IPS DF 19.7 (cell line): ENCODE measurements at regions not wholly inside any gene's neighbourhood (a gene's known extent, or its start where the extent isn't known, plus 50 kb on each side); places are given as distances from the start of the nearest gene placed in this dataset.

Experiments used
- DNase-seq: peaks from one replicate; pipeline ENCODE4 v3.0.0-alpha.2; 2013; ENCODE audit warnings: low read depth, low spot score

GRCh38 chr22:22395245-22395644 is 113.3 kb downstream of the ZNF280B start:
- no peak for DNase-seq

DNA sequence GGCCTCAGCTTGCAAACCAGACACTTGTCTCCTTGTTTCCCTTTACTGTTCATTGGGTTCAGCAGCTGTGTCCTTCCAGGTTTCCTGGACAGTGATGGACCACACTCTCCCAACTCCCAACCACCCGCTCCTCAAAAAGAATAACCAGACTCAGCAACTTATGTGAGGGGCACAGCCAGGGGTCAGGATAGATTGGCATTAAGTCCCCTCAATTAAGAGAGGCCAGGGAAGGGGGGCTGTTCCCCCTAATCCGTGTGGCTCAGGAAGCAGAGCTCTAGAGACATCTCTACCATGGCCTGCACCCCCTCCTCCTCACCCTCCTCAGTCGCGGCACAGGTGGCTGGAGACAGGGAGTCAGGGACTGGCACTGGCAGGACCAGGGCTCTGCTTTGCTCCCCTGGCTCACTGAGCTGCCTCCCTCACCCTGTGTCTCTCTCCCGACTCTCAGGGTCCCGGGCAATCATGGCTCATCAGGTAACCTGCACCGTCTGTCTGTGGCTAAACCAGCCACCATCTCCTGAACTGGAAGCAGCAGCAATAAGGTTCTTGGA is 111.7 kb downstream of the ZNF280B start:
- no peak for DNase-seq

GRCh38 chr22:22397292-22397870 is 111.2 kb downstream of the ZNF280B start:
- DNase-seq = no peak

GRCh38 chr22:22397875-22398524 is 110.5 kb downstream of the ZNF280B start:
- no peak for DNase-seq

DNA sequence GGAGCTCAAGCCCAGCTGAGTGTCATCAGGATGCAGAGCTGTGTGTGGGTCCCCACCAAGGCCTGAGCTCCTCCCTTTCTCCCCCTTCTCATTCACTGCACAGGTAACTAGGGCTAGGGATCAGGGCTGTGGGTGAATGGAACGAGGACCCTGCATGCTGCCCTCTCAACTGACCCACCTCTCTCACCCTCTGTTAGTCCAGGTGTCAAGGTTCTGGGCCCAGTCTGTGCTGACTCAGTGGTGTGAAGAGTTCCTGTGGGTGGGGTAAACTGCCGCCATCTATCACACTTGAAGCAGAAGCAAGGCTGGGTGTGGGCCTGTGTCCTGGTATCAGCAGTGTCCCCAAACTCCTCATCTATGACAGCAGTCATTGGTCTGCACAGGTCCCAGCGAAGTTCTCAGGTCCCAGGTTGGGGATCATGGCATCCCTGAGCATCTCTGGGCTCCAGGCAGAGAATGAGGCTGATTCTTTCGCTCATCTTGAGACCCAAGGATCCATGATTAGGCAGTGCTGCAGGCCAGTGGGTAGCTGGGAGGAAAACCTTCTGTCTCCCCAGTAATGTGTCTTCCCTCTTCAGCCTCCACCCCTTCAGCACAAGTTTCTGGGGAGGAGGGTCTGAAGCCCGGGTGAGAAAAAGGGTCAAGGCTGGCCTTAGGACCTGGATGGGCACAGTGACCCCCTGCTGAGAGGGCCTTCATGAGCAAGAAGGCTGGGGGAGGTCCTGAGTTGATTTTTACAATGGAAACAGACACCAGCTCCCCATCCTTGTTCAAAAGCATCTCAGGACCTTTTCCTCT is 109.8 kb downstream of the ZNF280B start:
- DNase-seq = no peak

GRCh38 chr22:22400099-22400498 is 108.4 kb downstream of the ZNF280B start:
- DNase-seq = no peak

- no peak for DNase-seq
Observed at GRCh38 chr22:22400964-22401363, 107.6 kb downstream of the ZNF280B start.

GRCh38 chr22:22401381-22401780 is 107.2 kb downstream of the ZNF280B start:
- DNase-seq = no peak

GRCh38 chr22:22403306-22403705 is 105.2 kb downstream of the ZNF280B start:
- DNase-seq = no peak

DNA sequence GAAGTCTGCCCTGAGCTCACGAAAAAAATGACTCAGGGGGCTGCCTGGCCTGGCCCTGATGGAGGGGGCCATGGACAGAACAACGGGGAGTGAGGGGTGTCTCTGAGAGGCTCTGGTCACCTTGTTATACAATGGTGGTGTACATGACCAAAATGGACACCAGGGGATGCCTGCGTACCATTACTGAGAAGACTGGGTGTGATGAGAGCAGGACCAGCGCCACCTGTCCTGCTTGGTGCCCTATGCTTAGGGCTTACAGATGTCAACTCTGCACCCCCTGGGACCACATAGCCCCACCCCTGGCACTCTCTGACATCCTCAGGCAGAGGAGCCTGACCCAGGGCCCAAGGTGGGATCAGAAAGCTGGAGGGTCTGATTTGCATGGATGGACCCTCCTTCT is 104.8 kb downstream of the ZNF280B start:
- DNase-seq = no peak

DNA sequence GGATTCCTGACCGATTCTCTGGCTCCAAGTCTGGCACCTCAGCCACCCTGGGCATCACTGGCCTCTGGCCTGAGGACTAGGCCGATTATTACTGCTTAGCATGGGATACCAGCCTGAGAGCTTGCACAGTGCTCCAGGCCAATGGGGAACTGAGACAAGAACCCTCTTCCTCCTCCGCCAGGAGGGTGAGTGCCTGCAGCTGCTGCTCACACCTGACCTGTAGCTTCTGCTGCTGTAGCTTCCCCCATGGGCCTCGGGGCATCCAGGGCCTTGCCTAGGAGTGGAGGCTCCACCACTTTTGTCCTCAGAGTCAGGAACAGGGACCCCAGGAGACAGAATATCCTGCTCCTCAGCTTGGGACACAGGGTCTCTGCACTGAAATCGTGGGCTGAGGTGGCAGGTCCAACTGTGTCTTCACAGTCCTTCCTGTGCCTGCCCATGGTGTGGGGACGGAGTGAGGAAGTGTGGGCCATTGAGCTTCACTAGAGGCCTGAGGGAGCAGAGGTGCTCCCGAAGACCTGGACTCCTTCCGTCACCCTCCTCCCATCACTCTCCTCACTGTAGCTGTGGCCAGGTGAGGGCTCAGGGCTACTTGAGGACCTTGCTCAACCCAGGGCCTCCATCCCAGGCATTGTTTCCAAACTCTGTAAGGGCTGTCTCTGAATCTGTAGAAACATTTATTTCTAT is 103.8 kb downstream of the ZNF280B start:
- DNase-seq = no peak

GRCh38 chr22:22406445-22407027 is 102.0 kb downstream of the ZNF280B start:
- no peak for DNase-seq

- no peak for DNase-seq
Observed at GRCh38 chr22:22407061-22407460, 101.5 kb downstream of the ZNF280B start.

DNA sequence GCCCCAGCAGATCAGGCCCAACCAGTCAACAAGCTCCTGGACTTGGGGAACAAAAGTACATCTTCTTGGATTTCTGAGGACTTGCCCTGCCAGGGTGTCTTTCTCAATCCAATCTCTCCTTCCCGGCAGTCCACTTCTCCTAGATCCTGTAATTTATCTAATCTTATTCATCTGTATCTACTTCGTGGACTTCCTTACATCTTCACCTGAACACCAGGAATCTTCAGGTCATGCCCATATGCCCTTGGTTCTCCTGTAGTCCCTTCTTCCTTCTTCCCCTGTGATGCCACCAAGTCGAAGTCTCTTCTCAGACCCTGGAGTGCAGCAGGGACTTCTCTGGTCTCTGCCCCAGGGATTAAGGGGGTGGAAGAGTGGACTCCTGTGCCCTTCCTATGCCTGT is 100.3 kb downstream of the ZNF280B start:
- DNase-seq = no peak

DNA sequence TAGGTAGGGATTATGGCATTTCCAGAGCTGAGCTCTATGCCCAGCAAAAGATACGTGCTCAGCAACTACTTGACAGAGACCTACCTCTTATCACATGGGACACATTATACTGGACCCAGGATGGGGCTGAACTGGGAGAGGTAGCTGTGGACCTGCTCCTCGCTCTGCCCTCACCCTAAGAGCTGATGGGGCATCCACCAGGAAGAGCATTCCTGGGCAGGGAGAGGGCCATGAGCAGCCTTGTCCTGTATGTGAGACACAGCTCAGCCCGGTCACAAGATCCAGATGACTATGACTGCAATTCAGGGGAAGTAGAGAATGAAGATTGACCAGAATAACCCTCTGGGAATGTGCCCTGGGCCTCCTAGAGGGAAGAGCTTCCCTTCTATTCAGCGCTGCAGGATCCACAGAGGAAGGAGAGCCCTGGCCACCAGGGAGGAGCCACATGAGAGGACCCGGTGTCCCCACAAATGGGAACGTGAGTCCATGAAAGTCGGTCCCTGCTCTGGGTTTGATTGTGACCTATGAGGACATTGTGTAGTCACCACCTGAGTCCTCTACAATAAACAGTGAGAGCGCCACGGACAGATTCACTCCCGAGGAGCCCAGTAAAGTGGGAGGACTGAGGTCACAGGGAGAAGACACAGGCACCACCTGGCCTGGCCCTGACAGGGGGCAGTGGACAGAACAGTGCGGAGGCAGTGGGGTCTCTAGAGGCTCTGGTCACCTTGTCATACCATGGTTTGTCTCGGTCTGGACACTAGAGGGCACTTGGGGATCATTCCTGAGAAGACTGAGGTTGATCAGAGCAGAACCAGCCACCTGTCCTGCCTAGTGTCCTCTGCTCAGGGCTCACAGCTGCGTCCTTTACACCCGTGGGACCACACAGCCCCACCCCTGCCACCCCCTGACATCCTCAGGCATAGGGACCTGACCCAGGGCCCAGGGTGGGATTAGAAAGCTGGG is 99.5 kb downstream of the ZNF280B start:
- no peak for DNase-seq

DNA sequence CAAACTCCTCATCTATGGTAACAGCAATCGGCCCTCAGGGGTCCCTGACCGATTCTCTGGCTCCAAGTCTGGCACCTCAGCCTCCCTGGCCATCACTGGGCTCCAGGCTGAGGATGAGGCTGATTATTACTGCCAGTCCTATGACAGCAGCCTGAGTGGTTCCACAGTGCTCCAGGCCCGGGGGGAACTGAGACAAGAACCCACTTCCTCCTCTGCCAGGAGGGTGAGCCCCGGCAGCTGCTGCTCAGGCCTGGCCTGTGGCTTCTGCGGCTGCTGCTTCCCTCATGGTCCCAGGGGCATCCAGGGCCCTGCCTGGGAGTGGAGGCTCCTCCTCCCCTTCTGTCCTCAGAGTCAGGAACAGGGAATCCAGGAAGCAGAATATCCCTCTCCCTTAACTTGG is 98.4 kb downstream of the ZNF280B start:
- no peak for DNase-seq

GRCh38 chr22:22410677-22411076 is 97.9 kb downstream of the ZNF280B start:
- DNase-seq = no peak

GRCh38 chr22:22414266-22414665 is 94.3 kb downstream of the ZNF280B start:
- DNase-seq = no peak

DNA sequence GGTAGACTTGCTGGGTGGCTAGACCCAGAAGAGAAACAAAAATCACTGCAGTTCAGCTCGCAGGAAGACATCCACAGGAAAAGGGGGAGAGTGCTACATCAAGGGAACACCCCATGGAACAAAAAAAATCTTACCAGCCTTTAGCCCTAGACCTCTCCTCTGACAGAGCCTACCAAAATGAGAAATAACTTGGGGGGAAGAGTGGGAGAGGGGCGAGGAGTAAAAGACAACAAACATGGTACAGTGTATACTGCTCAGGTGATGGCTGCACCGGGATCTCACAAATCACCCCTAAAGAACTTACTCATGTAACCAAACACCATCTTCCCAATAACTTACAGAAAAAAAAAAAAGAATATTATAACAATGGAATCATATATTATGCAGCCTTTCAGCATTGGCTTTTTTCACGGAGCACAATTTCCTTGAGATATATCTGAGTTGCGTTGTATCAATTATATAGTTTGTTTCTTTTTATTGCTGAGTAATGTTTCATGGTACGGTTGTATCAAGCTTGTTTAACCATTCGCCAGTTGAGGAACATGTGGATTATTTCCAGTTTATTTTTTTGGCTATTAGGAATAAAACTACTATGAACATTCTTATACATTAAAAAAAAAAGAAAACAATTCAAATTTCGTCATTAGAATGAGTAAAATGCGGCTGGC is 90.9 kb downstream of the ZNF280B start:
- DNase-seq = no peak

DNA sequence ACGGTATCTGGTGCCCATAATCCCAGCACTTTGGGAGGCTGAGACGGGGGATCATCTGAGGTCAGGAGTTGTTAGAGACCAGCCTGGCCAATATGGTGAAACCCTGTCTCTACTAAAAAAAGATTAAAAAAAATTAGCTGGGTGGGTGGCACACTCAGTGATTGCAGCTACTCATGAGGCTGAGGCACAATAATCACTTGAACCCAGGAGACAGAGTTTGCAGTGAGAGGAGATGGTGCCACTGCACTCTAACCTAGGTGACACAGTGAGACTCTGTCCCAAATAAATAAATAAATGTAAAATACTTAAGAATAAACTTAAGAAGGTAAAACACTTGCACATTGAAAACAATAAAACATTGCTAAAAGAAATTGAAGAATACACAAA is 90.4 kb downstream of the ZNF280B start:
- no peak for DNase-seq
